MCF 10A (cell line): ENCODE measurements at regions not wholly inside any gene's neighbourhood (a gene's known extent, or its start where the extent isn't known, plus 50 kb on each side); places are given as distances from the start of the nearest gene placed in this dataset.

Experiments used
- BruUV-seq: library from RNA; stranded (reverse); fragments of 400-500 nt; replicated peaks from 2 replicates; lab custom pipeline; 2021; lab: Mats Ljungman, UMichigan
- CTCF ChIA-PET: fragments of 300-600 bp; sonication (Branson Sonifier 250); formaldehyde crosslinking; extraction: SDS; loops from one replicate; lab custom pipeline; 2021; ENCODE audit warnings: antibody characterized with exemption, inconsistent platforms; lab: Yijun Ruan, JAX
- POLR2A ChIA-PET: fragments of 300-600, 350-650 bp; sonication (Branson Sonifier 250); formaldehyde crosslinking; extraction: SDS; loops from one replicate; lab custom pipeline; 2020; ENCODE audit warnings: antibody characterized with exemption, inconsistent platforms; lab: Yijun Ruan, JAX
- DNase-seq: peaks from one replicate; pipeline ENCODE4 v3.0.0-alpha.2; 2018; ENCODE audit not compliant: unreplicated experiment
- H3K27ac Mint-ChIP-seq: one replicate; pipeline ENCODE4 v1.8.0; 2022; ENCODE audit warnings: mild to moderate bottlenecking, low read depth, mixed read lengths; ENCODE audit not compliant: unreplicated experiment
- H3K27me3 Mint-ChIP-seq: one replicate; pipeline ENCODE4 v1.8.0; 2022; ENCODE audit warnings: mixed read lengths; ENCODE audit not compliant: insufficient read depth, unreplicated experiment
- H3K36me3 Mint-ChIP-seq: one replicate; pipeline ENCODE4 v1.8.0; 2022; ENCODE audit warnings: mild to moderate bottlenecking, moderate library complexity, mixed read lengths; ENCODE audit not compliant: insufficient read depth, unreplicated experiment
- H3K4me1 Mint-ChIP-seq: one replicate; pipeline ENCODE4 v1.8.0; 2022; ENCODE audit warnings: mixed read lengths; ENCODE audit not compliant: insufficient read depth, unreplicated experiment
- H3K4me3 Mint-ChIP-seq: one replicate; pipeline ENCODE4 v1.8.0; 2022; ENCODE audit warnings: mild to moderate bottlenecking, moderate library complexity, mixed read lengths; ENCODE audit not compliant: unreplicated experiment
- H3K9me3 Mint-ChIP-seq: one replicate; pipeline ENCODE4 v1.8.0; 2022; ENCODE audit warnings: mixed read lengths; ENCODE audit not compliant: unreplicated experiment
- CTCF ChIP-seq: fragments of 200-600 bp; IDR thresholded peaks from one replicate; pipeline ENCODE4 v1.8.0; 2022; ENCODE audit warnings: antibody characterized with exemption, mild to moderate bottlenecking; ENCODE audit not compliant: unreplicated experiment
- intact Hi-C: fragments of 100-400 bp; cut with micrococcal nuclease; formaldehyde crosslinking; loops from 2 replicates; pipeline ENCODE4 v1.14.1; 2022

- H3K4me1 Mint-ChIP-seq = peaks cover 6% of the 10 kb centered on the region
- ChIA-PET CTCF (no interaction called here), POLR2A (interaction anchor here (1.3 kb wide), 1 partner anchor 73 kb away, joined by 3 read pairs; no protein-coding TSS in a partner anchor)
- BruUV-seq = no TSS peak
- H3K9me3 Mint-ChIP-seq = no peaks in the 10 kb centered on the region
- no peak overlapping the region for H3K4me3 Mint-ChIP-seq
- H3K27me3 Mint-ChIP-seq = peaks cover 45% of the 10 kb centered on the region
- H3K36me3 Mint-ChIP-seq = peaks cover 5% of the 10 kb centered on the region
- no peak for TF ChIP-seq CTCF
- intact Hi-C loops = no loop called here
- no peak overlapping the region for H3K27ac Mint-ChIP-seq
- DNase-seq = no peak
Measured at GRCh38 chr6:169906004-169906687, 154.7 kb downstream of the ERMARD start.

GRCh38 chr6:169905041-169905807 is 153.8 kb downstream of the ERMARD start:
- H3K36me3 Mint-ChIP-seq = peaks cover 5% of the 10 kb centered on the region
- no TSS peak for BruUV-seq

DNA sequence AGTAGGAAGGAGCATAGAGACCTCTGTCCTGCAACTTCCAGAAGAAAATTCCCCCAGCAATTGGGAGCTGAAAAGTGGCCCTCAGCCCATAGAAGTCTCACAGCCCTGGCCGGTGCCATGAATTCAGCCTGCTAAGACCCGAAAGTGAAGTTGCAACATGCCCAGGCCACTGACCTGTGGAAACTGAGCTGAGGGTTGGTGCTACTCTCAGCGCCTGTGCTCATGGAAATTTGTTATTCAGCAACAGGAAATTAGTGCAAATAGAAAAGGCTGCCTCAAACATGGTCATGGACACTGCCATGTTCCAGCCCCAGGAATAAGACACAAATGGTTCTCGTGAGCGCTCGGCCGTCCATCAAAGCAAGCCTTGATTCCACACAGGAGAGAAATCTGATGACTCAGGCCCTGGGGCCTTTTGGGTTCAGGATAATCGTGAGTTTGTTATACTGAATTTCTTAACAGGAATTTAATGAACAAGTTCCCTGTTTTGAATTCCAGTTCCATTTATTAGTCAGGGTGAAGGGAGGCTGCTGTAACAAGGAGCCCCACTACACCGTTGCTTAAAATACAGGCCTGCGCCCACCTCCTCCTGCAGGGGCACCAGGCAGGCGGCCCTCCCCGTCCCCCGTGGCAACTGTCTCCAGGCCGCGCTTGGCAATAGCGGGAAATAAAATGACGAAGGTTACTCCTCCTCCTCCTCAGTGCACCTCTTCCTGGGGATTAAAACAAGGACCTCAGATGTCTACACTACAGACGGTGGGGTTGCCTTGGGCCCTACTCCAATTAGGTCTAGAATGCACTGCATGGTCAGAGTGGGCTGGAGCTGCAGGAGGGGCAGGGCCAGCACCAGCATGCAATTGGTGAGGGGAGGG is 152.9 kb downstream of the ERMARD start:
- DNase-seq = no peak
- Mint-ChIP-seq H3K27ac (no peak overlapping the region), H3K4me3 (no peak overlapping the region), H3K9me3 (no peaks in the 10 kb centered on the region), H3K4me1 (peaks cover 6% of the 10 kb centered on the region), H3K27me3 (peaks cover 27% of the 10 kb centered on the region), H3K36me3 (peaks cover 5% of the 10 kb centered on the region)
- ChIA-PET CTCF (no interaction called here), POLR2A (no interaction called here)
- intact Hi-C loops = no loop called here
- no TSS peak for BruUV-seq
- no peak for TF ChIP-seq CTCF

More at GRCh38 chr6:169905041-169905807, 153.8 kb downstream of the ERMARD start:
- Mint-ChIP-seq H3K4me3 (no peak overlapping the region), H3K27ac (no peak overlapping the region), H3K4me1 (peaks cover 6% of the 10 kb centered on the region), H3K9me3 (no peaks in the 10 kb centered on the region), H3K27me3 (peaks cover 36% of the 10 kb centered on the region)
- no peak for TF ChIP-seq CTCF
- ChIA-PET CTCF (no interaction called here), POLR2A (interaction anchor here (1.3 kb wide), 1 partner anchor 73 kb away, joined by 3 read pairs; no protein-coding TSS in a partner anchor)
- intact Hi-C loops = no loop called here
- DNase-seq = peak; percentile 88
